ENCODE measurements at regions not wholly inside any gene's neighbourhood (a gene's known extent, or its start where the extent isn't known, plus 50 kb on each side); places are given as distances from the start of the nearest gene placed in this dataset.

DNA sequence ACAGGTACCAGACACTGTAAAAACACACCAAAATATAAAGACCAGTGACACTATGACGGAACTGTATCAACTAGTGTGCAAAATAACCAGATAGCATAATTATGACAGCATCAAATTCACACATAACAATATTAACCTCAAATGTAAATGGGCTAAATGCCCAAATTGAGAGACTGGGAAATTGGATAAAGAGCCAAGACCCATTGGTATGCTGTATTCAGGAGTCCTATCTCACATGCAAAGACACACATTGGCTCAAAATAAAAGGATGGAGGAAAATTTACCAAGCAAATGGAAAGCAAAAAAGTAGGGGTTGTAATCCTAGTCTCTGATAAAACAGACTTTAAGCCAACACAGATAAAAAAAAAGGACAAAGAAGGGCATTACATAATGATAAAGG is 416.3 kb upstream of the ZNF608 start:
- no peak for TF ChIP-seq EP300 (IDR thresholded peaks at IDR 0.05)
- TF ChIP-seq, protein P1, sequence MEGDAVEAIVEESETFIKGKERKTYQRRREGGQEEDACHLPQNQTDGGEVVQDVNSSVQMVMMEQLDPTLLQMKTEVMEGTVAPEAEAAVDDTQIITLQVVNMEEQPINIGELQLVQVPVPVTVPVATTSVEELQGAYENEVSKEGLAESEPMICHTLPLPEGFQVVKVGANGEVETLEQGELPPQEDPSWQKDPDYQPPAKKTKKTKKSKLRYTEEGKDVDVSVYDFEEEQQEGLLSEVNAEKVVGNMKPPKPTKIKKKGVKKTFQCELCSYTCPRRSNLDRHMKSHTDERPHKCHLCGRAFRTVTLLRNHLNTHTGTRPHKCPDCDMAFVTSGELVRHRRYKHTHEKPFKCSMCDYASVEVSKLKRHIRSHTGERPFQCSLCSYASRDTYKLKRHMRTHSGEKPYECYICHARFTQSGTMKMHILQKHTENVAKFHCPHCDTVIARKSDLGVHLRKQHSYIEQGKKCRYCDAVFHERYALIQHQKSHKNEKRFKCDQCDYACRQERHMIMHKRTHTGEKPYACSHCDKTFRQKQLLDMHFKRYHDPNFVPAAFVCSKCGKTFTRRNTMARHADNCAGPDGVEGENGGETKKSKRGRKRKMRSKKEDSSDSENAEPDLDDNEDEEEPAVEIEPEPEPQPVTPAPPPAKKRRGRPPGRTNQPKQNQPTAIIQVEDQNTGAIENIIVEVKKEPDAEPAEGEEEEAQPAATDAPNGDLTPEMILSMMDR (IDR thresholded peaks at IDR 0.05): no peak

Data from sigmoid colon (tissue), 4 donors.